ENCODE measurements at regions not wholly inside any gene's neighbourhood (a gene's known extent, or its start where the extent isn't known, plus 50 kb on each side); places are given as distances from the start of the nearest gene placed in this dataset.

GRCh38 chr14:65255029-65255545 is 152.8 kb upstream of the MAX start (continued):
- TF ChIP-seq ZBTB40 (IDR thresholded peaks at IDR 0.05) = no peak
- TF ChIP-seq ZBTB40 (CRISPR knock-in tag; IDR thresholded peaks at IDR 0.05) = no peak
- TF ChIP-seq ZNF260 (CRISPR knock-in tag; IDR thresholded peaks at IDR 0.05; ENCODE audit: borderline replicate concordance, low read depth) = no peak
- TF ChIP-seq THRA (CRISPR knock-in tag; IDR thresholded peaks at IDR 0.05; ENCODE audit: borderline replicate concordance) = no peak
- no peak for TF ChIP-seq RFX1 (IDR thresholded peaks at IDR 0.05)
- TF ChIP-seq, protein P1, sequence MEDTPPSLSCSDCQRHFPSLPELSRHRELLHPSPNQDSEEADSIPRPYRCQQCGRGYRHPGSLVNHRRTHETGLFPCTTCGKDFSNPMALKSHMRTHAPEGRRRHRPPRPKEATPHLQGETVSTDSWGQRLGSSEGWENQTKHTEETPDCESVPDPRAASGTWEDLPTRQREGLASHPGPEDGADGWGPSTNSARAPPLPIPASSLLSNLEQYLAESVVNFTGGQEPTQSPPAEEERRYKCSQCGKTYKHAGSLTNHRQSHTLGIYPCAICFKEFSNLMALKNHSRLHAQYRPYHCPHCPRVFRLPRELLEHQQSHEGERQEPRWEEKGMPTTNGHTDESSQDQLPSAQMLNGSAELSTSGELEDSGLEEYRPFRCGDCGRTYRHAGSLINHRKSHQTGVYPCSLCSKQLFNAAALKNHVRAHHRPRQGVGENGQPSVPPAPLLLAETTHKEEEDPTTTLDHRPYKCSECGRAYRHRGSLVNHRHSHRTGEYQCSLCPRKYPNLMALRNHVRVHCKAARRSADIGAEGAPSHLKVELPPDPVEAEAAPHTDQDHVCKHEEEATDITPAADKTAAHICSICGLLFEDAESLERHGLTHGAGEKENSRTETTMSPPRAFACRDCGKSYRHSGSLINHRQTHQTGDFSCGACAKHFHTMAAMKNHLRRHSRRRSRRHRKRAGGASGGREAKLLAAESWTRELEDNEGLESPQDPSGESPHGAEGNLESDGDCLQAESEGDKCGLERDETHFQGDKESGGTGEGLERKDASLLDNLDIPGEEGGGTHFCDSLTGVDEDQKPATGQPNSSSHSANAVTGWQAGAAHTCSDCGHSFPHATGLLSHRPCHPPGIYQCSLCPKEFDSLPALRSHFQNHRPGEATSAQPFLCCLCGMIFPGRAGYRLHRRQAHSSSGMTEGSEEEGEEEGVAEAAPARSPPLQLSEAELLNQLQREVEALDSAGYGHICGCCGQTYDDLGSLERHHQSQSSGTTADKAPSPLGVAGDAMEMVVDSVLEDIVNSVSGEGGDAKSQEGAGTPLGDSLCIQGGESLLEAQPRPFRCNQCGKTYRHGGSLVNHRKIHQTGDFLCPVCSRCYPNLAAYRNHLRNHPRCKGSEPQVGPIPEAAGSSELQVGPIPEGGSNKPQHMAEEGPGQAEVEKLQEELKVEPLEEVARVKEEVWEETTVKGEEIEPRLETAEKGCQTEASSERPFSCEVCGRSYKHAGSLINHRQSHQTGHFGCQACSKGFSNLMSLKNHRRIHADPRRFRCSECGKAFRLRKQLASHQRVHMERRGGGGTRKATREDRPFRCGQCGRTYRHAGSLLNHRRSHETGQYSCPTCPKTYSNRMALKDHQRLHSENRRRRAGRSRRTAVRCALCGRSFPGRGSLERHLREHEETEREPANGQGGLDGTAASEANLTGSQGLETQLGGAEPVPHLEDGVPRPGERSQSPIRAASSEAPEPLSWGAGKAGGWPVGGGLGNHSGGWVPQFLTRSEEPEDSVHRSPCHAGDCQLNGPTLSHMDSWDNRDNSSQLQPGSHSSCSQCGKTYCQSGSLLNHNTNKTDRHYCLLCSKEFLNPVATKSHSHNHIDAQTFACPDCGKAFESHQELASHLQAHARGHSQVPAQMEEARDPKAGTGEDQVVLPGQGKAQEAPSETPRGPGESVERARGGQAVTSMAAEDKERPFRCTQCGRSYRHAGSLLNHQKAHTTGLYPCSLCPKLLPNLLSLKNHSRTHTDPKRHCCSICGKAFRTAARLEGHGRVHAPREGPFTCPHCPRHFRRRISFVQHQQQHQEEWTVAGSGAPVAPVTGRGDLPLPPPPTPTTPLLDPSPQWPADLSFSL (CRISPR knock-in tag; IDR thresholded peaks at IDR 0.05) = no peak
- no peak for TF ChIP-seq ZNF878 (CRISPR knock-in tag; IDR thresholded peaks at IDR 0.05)
- TF ChIP-seq, protein P2, sequence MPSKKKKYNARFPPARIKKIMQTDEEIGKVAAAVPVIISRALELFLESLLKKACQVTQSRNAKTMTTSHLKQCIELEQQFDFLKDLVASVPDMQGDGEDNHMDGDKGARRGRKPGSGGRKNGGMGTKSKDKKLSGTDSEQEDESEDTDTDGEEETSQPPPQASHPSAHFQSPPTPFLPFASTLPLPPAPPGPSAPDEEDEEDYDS (CRISPR knock-in tag; IDR thresholded peaks at IDR 0.05) = no peak
- TF ChIP-seq LCORL (IDR thresholded peaks at IDR 0.05) = no peak
- peak; percentile 52; the same call in 1 of the 2 replicates for TF ChIP-seq LCORL (CRISPR knock-in tag; IDR thresholded peaks at IDR 0.05)
- TF ChIP-seq ZNF674 (CRISPR knock-in tag; IDR thresholded peaks at IDR 0.05; ENCODE audit: low read depth) = no peak
- no peak for TF ChIP-seq ZNF883 (CRISPR knock-in tag; IDR thresholded peaks at IDR 0.05; ENCODE audit: not compliant biosample characterization)
- peak; percentile 62 for TF ChIP-seq MAFF (IDR thresholded peaks at IDR 0.05; ENCODE audit: low read depth, low read length)
